K562 (cell line): ENCODE measurements at regions not wholly inside any gene's neighbourhood (a gene's known extent, or its start where the extent isn't known, plus 50 kb on each side); places are given as distances from the start of the nearest gene placed in this dataset.

Experiments
- ATAC-seq: fragments of 200-7000 bp; cut with Tn5 transposase; 3 replicates; pipeline ENCODE4 v1.9.1; 2020; ENCODE audit warnings: moderate library complexity
- BruUV-seq: library from RNA; stranded (reverse); fragments of 400-500 nt; replicated peaks from 2 replicates; lab custom pipeline; 2021; lab: Mats Ljungman, UMichigan
- CTCF ChIA-PET: fragments of 300-600 bp; formaldehyde crosslinking; extraction: SDS; loops from one replicate; lab custom pipeline; 2021; ENCODE audit warnings: low intra/inter-chr PET ratio; lab: Yijun Ruan, JAX
- POLR2A ChIA-PET: fragments of 300-600, 350-650 bp; sonication (Branson Sonifier 250); formaldehyde crosslinking; extraction: SDS; loops from one replicate; lab custom pipeline; 2021; ENCODE audit warnings: antibody characterized with exemption, inconsistent platforms; lab: Yijun Ruan, JAX
- DNase-seq, 4 experiments: peaks; one replicate each; pipeline versions ENCODE4 v3.0.0 to v3.0.0-alpha.2; 2011 to 2018; ENCODE audit warnings: low spot score in 3 of 4, mixed read lengths in 3 of 4; ENCODE audit errors: extremely low read depth in 1 of 4
- FAIRE-seq: peaks from 2 replicates; lab custom pipeline; 2011; peaks lifted over from hg19 to GRCh38; lab: Jason Lieb, UNC
- H2AFZ ChIP-seq: 2 replicates; pipeline ENCODE4 v1.6.0; 2011; ENCODE audit warnings: low read depth, low read length, control low read depth, inconsistent platforms
- H3K27ac ChIP-seq: fragments of 200-600 bp; 3 replicates; pipeline ENCODE4 v1.8.0; 2011; ENCODE audit warnings: low read depth, mild to moderate bottlenecking, control low read depth, inconsistent platforms, low read length, moderate library complexity, mixed read lengths; ENCODE audit errors: extremely low read depth
- H3K27me3 ChIP-seq, 2 experiments: fragments of 300-600 bp in 1 of 2; 2 replicates in 1 of 2; 3 replicates in 1 of 2; pipeline versions ENCODE4 v1.6.0 to v1.8.0; 2011; ENCODE audit warnings: inconsistent platforms in 2 of 2, low read length in 2 of 2, mild to moderate bottlenecking in 1 of 2, mixed read lengths in 1 of 2, moderate library complexity in 1 of 2; ENCODE audit not compliant: control insufficient read depth in 2 of 2, insufficient read depth in 2 of 2
- H3K36me3 ChIP-seq: fragments of 300-600 bp; 3 replicates; pipeline ENCODE4 v1.8.0; 2011; ENCODE audit warnings: mild to moderate bottlenecking, low read length, inconsistent platforms; ENCODE audit not compliant: control insufficient read depth, insufficient read depth
- H3K4me1 ChIP-seq, 2 experiments: fragments of 200-600 bp in 1 of 2; replicated peaks in 1 of 2; 2 replicates in 1 of 2; 3 replicates in 1 of 2; pipeline versions ENCODE4 v1.5.1 to v1.8.0; 2011; ENCODE audit warnings: inconsistent platforms in 2 of 2, low read length in 2 of 2, mild to moderate bottlenecking in 1 of 2, mixed read lengths in 1 of 2, moderate library complexity in 1 of 2; ENCODE audit not compliant: control insufficient read depth in 2 of 2, insufficient read depth in 2 of 2
- H3K4me2 ChIP-seq: 2 replicates; pipeline ENCODE4 v1.6.1; 2011; ENCODE audit warnings: low read length, control low read depth, inconsistent platforms, mixed read lengths; ENCODE audit not compliant: insufficient read depth
- H3K4me3 ChIP-seq: fragments of 200-600 bp; sonication (generic), shearing (Covaris generic); 2 replicates; pipeline ENCODE4 v1.5.1; 2016; ENCODE audit warnings: control low read depth, inconsistent platforms
- H3K79me2 ChIP-seq: fragments of 200-600 bp; 3 replicates; pipeline ENCODE4 v1.8.0; 2011; ENCODE audit warnings: low read length, inconsistent platforms; ENCODE audit not compliant: control insufficient read depth, insufficient read depth
- H3K9ac ChIP-seq, 2 experiments: 2 replicates each; pipeline versions ENCODE4 v1.6.0 to v1.6.1; 2011; ENCODE audit warnings: low read depth in 2 of 2, low read length in 2 of 2, control low read depth in 1 of 2, inconsistent platforms in 1 of 2, mild to moderate bottlenecking in 1 of 2, mixed read lengths in 1 of 2; ENCODE audit not compliant: insufficient read depth in 1 of 2
- H3K9me1 ChIP-seq: one replicate; pipeline ENCODE4 v1.6.0; 2011; ENCODE audit warnings: inconsistent platforms, mild to moderate bottlenecking, low read length, moderate library complexity; ENCODE audit not compliant: control insufficient read depth, insufficient read depth
- H3K9me3 ChIP-seq: replicated peaks from 2 replicates; pipeline ENCODE4 v1.5.1; 2011; ENCODE audit warnings: low read depth, low read length, inconsistent platforms; ENCODE audit not compliant: control insufficient read depth, insufficient read depth
- H4K20me1 ChIP-seq: replicated peaks from 2 replicates; pipeline ENCODE4 v1.6.1; 2011; ENCODE audit warnings: low read length, inconsistent platforms, mixed read lengths; ENCODE audit not compliant: control insufficient read depth, insufficient read depth
- ATF7 ChIP-seq: fragments of 450-650 bp; IDR thresholded peaks from 2 replicates; pipeline ENCODE4 v1.7.1; 2014; ENCODE audit warnings: mild to moderate bottlenecking, moderate library complexity
- ELF2 ChIP-seq: fragments of 250-450 bp; sonication (Bioruptor Pico); IDR thresholded peaks from 2 replicates; pipeline ENCODE4 v1.5.0; 2021; ENCODE audit warnings: mild to moderate bottlenecking
- MED1 ChIP-seq: sonication (generic); formaldehyde crosslinking; IDR thresholded peaks from 2 replicates; pipeline ENCODE4 v1.8.1; 2023; ENCODE audit warnings: missing genetic modification reagents, borderline replicate concordance
- MTF1 ChIP-seq: fragments of 250-450 bp; sonication (Bioruptor Pico); IDR thresholded peaks from 2 replicates; pipeline ENCODE4 v1.9.0; 2021; ENCODE audit warnings: moderate library complexity, mild to moderate bottlenecking, inconsistent platforms, borderline replicate concordance
- POLR2G ChIP-seq: fragments of 200-400 bp; formaldehyde crosslinking; IDR thresholded peaks from 2 replicates; pipeline ENCODE4 v1.6.1; 2017; ENCODE audit warnings: low read depth, mild to moderate bottlenecking, antibody characterized with exemption, low read length, moderate library complexity
- RBM25 ChIP-seq: fragments of 200-400 bp; formaldehyde crosslinking; IDR thresholded peaks from 2 replicates; pipeline ENCODE4 v1.6.1; 2018; ENCODE audit warnings: low read length, low read depth, moderate library complexity; ENCODE audit not compliant: severe bottlenecking
- SMC3 ChIP-seq: conservative IDR thresholded peaks from 2 replicates; pipeline ENCODE4 v1.6.1; 2011; ENCODE audit warnings: low read depth, low read length, improper control_type of control experiment; ENCODE audit not compliant: insufficient read depth
- ZNF197 ChIP-seq: fragments of 200-800 bp; sonication (Bioruptor generic); IDR thresholded peaks from 2 replicates; pipeline ENCODE4 v1.6.1; 2016; ENCODE audit warnings: low read depth, missing genetic modification characterization, missing compliant biosample characterization
- ZNF696 ChIP-seq: fragments of 250-450 bp; sonication (Bioruptor Pico); conservative IDR thresholded peaks from 2 replicates; pipeline ENCODE4 v1.4.0; 2020; ENCODE audit warnings: mild to moderate bottlenecking, moderate library complexity
- WGBS: fragments of 100-300 bp; shearing (Covaris generic); methylation state at CpG from one replicate; pipeline ENCODE4 v1.1.6; 2016; ENCODE audit warnings: low coverage, mixed read lengths; ENCODE audit not compliant: insufficient coverage; ENCODE audit errors: missing lambda C conversion rate; 5-methylcytosine and 5-hydroxymethylcytosine counted together
- in situ Hi-C: fragments of 300-500 bp; cut with MboI; formaldehyde crosslinking; loops from 4 replicates; pipeline ENCODE4 v1.15.0; 2018; ENCODE audit warnings: inconsistent platforms, mixed read lengths
- intact Hi-C: fragments of 100-400 bp; cut with micrococcal nuclease; formaldehyde crosslinking; loops from 2 replicates; pipeline ENCODE4 v1.14.2; 2022
- TF ChIP-seq, protein P1 (sequence below): fragments of 450-650 bp; formaldehyde crosslinking; IDR thresholded peaks from 2 replicates; pipeline ENCODE4 v1.4.0; 2022; ENCODE audit warnings: missing genetic modification characterization
- TF ChIP-seq, protein P2 (sequence below): fragments of 200-400 bp; formaldehyde crosslinking; IDR thresholded peaks from 2 replicates; pipeline ENCODE4 v1.6.1; 2017; ENCODE audit warnings: mild to moderate bottlenecking, low read depth, low read length, moderate library complexity

DNA sequence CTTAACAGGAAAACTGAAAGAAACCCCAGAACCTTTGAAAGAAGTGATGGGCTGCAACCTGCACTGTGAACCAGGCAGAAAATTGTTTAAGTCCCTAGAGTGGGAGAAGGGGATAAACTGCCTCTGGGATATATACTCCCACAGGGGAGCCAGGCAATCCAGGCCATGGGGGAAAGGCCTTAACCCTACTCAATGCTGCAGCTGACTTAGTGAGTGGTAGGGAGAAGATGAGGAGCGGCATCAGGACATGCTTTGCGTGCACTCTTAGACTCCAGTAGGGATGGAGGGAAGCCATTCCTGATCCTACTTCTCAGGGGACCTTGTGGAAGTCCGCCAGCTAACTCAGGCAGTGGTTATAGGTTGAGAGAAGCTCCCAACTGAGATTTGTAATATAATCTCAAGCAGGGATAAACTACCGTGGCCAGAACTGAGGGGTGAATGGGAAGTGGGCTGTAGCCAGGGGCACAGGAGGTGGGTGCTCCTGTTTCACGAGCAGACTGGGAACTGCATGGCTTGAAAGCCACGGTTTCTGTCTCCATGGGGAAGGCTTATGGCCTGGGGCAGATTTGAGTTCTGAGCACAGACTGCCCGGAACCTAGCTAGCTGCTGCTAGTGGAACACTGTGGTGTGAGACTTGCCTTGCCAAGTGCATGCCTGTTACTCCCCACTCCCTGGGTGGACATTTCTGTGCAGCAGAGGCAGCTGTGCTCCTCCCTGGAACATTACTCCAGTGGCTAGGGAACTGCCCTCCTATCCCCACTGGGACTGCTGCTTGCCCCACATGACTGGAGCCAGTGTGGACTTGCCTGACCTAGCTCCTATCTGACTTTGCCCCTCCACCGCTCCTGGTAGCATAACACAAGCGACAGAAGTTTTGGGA lies 119.2 kb upstream of the SCAF11 start:
- Histone ChIP-seq H2AFZ (no peak overlapping the region), H3K4me2 (no peak overlapping the region), H3K9me1 (no peaks in the 10 kb centered on the region), H3K79me2 (no peaks in the 10 kb centered on the region), H4K20me1 (no peaks in the 10 kb centered on the region), H3K4me3 (no peak overlapping the region), H3K36me3 (no peaks in the 10 kb centered on the region), H3K9me3 (no peaks in the 10 kb centered on the region), H3K9ac (no peak overlapping the region), H3K27me3 (no peaks in the 10 kb centered on the region), H3K27ac (no peak overlapping the region), H3K4me1 (no peaks in the 10 kb centered on the region)
- under 1% methylated on average over 9 of the region's 9 CpGs for WGBS
- intact Hi-C loops (no loop called here), in situ Hi-C loops (no loop called here)
- TF ChIP-seq, protein P1, sequence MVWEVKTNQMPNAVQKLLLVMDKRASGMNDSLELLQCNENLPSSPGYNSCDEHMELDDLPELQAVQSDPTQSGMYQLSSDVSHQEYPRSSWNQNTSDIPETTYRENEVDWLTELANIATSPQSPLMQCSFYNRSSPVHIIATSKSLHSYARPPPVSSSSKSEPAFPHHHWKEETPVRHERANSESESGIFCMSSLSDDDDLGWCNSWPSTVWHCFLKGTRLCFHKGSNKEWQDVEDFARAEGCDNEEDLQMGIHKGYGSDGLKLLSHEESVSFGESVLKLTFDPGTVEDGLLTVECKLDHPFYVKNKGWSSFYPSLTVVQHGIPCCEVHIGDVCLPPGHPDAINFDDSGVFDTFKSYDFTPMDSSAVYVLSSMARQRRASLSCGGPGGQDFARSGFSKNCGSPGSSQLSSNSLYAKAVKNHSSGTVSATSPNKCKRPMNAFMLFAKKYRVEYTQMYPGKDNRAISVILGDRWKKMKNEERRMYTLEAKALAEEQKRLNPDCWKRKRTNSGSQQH = no peak
- no peak for TF ChIP-seq ZNF696
- TF ChIP-seq SMC3 = no peak
- TF ChIP-seq RBM25 = no peak
- no peak for TF ChIP-seq MTF1 (CRISPR knock-in tag)
- TF ChIP-seq, protein P2, sequence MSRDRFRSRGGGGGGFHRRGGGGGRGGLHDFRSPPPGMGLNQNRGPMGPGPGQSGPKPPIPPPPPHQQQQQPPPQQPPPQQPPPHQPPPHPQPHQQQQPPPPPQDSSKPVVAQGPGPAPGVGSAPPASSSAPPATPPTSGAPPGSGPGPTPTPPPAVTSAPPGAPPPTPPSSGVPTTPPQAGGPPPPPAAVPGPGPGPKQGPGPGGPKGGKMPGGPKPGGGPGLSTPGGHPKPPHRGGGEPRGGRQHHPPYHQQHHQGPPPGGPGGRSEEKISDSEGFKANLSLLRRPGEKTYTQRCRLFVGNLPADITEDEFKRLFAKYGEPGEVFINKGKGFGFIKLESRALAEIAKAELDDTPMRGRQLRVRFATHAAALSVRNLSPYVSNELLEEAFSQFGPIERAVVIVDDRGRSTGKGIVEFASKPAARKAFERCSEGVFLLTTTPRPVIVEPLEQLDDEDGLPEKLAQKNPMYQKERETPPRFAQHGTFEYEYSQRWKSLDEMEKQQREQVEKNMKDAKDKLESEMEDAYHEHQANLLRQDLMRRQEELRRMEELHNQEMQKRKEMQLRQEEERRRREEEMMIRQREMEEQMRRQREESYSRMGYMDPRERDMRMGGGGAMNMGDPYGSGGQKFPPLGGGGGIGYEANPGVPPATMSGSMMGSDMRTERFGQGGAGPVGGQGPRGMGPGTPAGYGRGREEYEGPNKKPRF = no peak
- TF ChIP-seq ELF2 = no peak
- no peak for TF ChIP-seq ZNF197
- no peak for TF ChIP-seq POLR2G
- TF ChIP-seq ATF7 = no peak
- no peak for TF ChIP-seq MED1 (CRISPR knock-in tag)
- no peak for ATAC-seq
- no TSS peak for BruUV-seq
- ChIA-PET CTCF (no interaction called here), POLR2A (interaction anchor here (1.0 kb wide), 1 partner anchor 16 kb away, joined by 4 read pairs; no protein-coding TSS in a partner anchor)
- no peak for FAIRE-seq
- no peak for DNase-seq
